ACHN (cell line): ENCODE measurements at regions not wholly inside any gene's neighbourhood (a gene's known extent, or its start where the extent isn't known, plus 50 kb on each side); places are given as distances from the start of the nearest gene placed in this dataset.
"Not testable (repeated sequence)": the region's sequence is repeated elsewhere in the genome, so short reads cannot be mapped to it uniquely, and the experiment has no call there.

Source experiments
- DNase-seq: peaks from one replicate; pipeline ENCODE4 v3.0.0-alpha.2; 2015
- in situ Hi-C: cut with HindIII; loops from 2 replicates; pipeline ENCODE4 v1.10.0; 2017; ENCODE audit warnings: low sequenced_read_pairs, low pct_ligation_motif_present, low pct_unique_long_range_greater_than_20kb

GRCh38 chr9:1554081-1555035 is 460.8 kb upstream of the SMARCA2 start:
- in situ Hi-C loops, result no loop called here
- no peak for DNase-seq

- DNase-seq, in situ Hi-C loops: not testable (repeated sequence)
Observed at GRCh38 chr9:1558666-1559065, 456.5 kb upstream of the SMARCA2 start.

DNA sequence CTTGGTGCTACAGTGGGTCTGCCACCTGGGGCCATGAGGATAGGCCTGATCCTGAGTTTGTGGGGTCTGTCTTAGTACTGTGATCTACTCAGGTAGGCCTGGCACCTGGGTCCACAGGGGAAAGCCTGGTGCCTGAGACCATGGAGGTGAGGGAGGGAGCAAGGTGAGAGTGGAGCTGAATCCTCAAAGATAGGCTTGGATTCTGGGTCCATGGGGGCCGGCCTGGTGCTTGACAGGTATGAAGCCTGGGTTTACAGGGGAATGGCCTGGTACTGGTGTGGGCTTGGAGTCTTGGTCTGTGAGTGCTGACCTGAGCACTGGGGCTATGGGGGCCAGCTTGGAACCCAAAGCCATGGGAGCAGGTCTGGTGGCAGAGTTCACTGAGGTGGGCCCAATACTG is 439.2 kb upstream of the SMARCA2 start:
- in situ Hi-C loops, result no loop called here
- no peak for DNase-seq

DNA sequence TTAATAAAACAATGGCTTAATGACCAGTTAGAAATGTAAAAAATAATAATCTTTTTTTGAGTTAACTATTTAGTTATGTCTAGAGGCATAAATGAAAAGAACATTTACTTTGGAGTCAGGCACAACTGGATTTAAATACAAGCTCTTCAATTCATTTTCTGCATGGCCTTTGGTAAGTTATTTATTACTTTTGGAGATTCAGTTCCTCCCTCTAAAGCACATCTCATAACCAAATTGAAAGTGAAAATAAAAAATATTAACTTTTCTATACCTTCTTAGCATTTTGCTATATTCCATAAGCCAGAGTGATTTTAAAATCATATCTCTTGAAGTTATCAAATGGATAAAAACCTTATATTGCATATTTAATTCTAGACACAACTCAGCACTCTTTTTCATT is 434.9 kb upstream of the SMARCA2 start:
- in situ Hi-C loops, result no loop called here

DNA sequence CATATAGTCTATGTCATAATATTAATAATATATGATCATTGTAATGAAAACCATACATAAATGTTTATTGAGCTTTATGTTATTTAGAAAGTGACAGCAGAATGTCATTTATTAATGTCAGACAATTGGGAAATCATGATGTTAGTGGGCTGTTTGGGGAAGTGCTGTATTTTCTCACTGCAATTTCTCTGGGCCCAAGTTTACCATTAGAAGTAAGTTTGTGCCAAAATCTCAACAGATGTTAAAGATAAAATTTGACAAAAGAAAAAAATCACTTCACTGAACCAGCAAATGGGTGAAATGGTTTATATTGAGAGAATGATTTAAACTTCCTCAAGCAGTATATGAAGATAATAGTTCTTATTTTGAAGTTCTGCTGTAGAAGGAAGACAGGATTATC is 433.2 kb upstream of the SMARCA2 start:
- DNase-seq, result no peak
- in situ Hi-C loops, result no loop called here

More for the DNA sequence above, 434.9 kb upstream of the SMARCA2 start:
- DNase-seq, result no peak

- in situ Hi-C loops, result no loop called here
- DNase-seq, result no peak
Observed at GRCh38 chr9:1591310-1591709, 423.8 kb upstream of the SMARCA2 start.

DNA sequence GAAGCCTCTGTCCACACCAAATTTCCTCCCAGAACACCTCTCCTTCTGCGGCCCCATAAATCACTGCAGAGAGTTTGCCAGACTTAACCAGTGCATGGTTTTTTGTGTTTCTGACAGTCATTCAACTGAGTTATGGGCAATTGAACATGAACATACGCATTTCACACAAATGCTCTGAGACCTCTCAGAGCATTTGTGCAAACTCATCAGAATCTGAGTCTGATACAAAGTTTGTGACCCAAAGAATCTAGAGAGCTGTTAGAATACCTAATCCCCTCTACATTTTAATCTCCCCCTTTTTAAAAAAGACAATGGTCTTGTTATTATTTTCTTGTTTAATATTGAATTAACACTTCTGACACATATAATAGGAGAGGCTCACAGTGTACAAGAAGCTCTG is 416.9 kb upstream of the SMARCA2 start:
- no peak for DNase-seq
- in situ Hi-C loops, result no loop called here

DNA sequence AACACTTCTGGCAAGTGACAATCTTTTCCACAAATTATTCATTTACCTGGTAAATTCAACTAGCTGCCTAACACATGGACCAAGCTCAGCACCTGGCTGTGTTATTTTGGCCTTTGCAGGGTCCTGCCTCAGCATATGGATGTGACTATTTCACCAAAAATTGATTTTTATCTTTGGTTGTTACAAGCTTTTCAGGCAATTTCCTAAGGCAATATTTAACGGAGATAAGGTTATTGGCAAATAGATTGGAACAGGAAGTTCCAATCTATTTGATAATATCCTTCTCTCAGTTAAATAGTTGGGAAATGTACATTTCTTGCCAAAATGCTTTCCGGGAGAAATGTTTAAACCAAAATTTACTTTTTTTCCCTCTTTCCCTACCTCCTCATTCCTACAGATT is 415.2 kb upstream of the SMARCA2 start:
- in situ Hi-C loops, result no loop called here

DNA sequence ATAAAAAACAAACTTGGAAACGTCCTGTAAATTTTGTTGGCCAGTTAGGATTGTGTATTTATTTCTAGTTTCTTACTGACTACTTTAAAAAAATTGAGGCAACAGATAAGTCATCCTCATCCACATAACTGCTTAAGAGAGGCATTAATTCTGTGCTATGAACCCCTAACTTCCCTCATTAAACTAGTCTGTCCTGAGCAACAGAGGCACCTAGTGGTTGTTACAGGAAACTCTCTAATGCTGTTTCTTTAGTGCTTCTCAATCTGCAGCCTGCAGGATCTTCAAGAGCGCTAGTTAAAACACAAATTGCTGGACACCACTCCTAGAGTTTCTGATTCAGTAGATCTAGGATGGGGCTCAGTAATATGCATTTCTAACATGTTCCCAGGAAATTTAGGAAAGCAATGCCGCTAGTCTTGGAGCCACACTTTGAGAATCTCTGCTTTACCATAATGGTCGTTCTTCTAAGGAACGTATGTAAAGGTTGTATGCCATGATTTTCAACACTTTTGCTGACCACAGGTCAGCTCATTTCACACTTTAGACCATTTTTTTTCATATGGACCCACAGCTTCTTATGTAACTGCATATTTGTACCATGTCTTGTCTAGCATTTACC is 410.1 kb upstream of the SMARCA2 start:
- in situ Hi-C loops, result no loop called here
- DNase-seq, result peak; percentile 39

More for the DNA sequence above, 415.2 kb upstream of the SMARCA2 start:
- no peak for DNase-seq

DNA sequence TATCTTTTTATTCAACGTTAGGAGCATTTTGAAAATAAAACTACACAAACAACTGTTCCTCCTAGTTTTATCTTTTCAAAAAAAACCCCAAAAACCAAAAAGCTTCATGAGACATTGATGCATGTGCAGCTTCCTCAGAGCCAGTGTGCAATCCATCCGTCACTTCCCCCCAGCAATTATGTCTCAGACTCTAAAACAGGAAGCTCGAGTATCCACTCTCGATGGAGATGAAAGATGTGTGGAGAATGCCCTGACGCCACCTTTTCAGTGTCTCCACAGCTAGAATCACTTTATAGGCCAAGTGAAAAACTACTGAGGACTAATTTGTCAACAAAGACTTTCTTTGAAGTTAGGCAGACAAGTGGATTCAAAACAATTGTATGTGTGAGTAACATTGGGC is 408.9 kb upstream of the SMARCA2 start:
- DNase-seq, result no peak
- in situ Hi-C loops, result no loop called here

DNA sequence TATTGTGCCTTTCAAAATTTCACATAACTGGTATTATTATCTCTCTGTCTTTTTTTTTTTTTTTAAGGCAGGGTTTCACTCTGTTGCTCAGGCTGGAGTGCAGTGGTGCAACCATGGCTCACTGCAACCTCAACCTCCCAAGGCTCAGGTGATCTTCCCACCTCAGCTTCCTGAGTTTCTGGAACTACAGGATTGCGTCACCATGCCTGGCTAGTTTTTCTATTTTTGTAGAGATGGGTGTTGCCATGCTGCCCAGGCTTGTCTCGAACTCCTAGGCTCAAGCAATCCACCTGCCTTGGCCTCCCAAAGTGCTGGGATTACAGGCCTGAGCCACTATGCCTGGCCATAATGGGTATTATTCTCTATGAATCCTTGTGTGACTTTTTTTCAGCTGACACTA is 402.3 kb upstream of the SMARCA2 start:
- in situ Hi-C loops, result no loop called here
- DNase-seq, result no peak

- in situ Hi-C loops, result no loop called here
- no peak for DNase-seq
Observed at GRCh38 chr9:1617419-1617818, 397.7 kb upstream of the SMARCA2 start.

DNA sequence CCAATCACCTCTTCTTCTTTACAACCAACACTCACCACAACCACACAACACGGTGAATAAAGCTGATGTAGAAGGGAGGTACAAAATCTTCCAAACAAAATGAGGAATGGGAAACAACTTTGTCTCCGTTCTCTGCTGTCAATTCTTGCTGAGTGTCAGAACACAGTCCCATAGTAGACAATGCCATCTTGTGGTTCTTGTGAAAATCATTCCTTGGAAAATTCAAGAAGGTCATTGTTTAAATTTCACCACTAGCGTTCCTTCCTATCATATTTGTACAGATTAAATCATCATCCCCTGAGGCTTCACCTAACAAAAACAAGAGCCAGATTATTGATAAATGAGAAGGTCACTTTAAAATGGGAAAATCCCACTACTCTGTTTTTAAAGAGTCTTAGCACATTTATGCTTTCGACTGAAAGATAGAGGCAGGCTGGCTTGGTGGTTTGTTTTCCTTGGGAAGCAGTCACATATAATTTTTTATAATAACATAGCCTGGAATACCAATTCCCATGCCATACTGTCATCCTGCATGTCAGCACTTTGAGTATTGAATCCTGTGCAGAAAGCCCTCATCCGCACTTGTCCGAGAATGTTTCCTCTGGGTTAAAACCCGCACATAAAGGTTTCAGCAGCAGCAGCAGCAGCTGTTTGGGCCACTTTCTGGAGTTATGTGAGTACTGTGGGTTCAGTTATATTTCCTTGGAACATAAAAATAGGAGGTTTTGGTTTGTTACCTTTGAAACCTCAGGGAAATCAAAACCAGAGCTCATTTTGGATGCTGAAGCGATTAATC is 395.0 kb upstream of the SMARCA2 start:
- peak; percentile 14 for DNase-seq
- in situ Hi-C loops, result no loop called here

DNA sequence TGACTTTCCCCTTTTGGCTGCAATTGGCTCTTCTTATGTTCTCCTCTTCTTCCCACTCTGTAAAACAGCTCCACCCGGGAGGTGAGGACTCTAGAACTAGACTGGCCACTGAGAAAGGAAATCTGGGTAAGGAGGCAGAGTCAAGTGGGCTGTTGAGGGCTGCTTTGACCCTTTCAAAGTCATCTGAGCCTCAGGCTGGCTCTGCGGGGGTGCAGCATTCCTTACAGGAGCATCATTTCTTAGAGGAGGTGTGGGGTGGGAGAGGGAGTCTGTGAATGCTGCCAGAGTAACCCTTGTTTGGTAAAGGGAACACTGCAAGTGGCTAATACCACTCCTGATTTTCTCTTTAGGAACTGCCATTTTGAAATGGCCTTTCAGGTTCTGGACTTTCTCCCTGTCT is 377.7 kb upstream of the SMARCA2 start:
- in situ Hi-C loops, result no loop called here
- DNase-seq, result no peak

DNA sequence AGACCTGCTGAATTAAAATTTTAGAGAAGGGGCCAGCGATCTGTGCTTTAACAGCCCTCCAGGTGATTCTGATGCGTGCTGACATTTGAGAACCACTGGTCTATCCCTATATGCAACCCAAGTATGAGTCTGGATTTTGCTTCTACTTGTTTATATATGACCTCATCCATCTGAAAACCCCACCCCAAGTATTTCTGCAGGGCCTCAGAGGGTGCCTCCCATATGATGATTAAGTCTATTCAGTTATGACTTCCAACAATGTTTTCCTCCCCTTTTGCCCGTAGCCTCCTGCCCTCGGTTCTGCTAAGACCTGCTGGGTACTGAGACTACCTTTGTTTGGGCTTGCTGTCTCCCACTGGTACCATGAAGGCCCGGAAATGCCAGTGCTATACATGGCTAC is 376.0 kb upstream of the SMARCA2 start:
- in situ Hi-C loops, result no loop called here

GRCh38 chr9:1647776-1648175 is 367.4 kb upstream of the SMARCA2 start:
- peak; percentile 26 for DNase-seq
- in situ Hi-C loops, result no loop called here

More for the DNA sequence above, 376.0 kb upstream of the SMARCA2 start:
- no peak for DNase-seq

DNA sequence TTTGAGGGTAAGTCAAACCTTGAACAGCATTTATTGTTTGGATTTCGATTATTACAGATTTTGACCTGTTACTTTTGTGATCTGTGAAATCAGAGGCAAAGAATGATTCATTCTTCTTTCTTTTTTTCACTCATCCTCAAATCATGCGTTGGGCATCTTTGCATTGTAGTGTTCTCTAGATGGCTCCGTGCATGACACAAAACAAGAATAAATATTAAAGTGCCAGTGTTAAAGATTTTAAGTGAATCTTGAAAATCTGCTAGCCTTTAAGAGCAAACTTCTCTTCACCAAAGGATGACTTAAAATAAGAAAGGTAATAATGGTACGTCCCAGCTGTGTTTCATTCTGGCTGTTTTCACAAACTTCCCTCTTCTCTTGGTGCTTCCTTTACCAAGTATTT is 361.9 kb upstream of the SMARCA2 start:
- DNase-seq, result no peak
- in situ Hi-C loops, result no loop called here

- in situ Hi-C loops, result no loop called here
- DNase-seq, result no peak
Observed at GRCh38 chr9:1658661-1659362, 356.3 kb upstream of the SMARCA2 start.

DNA sequence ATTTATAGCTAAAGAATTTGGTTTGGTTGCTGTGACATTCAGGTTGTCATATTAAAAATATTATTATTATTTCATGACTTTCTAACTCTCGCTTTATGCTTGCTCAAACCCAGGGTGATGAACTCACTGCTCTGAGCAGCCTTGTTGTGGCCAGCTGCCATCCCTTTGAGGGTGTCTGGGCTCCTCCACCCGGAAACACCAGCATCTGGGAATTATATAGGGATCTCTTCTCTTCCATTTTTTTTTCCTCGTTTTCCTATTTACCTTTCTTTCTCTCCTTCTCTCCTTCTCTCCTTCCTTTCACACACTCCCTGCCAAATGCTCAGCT is 355.8 kb upstream of the SMARCA2 start:
- in situ Hi-C loops, result no loop called here
- DNase-seq, result no peak
